NCI-H510A treated with DMSO at 0.1 percent for 48 hours (cell line): ENCODE measurements at regions not wholly inside any gene's neighbourhood (a gene's known extent, or its start where the extent isn't known, plus 50 kb on each side); places are given as distances from the start of the nearest gene placed in this dataset.
"Not testable (repeated sequence)": the region's sequence is repeated elsewhere in the genome, so short reads cannot be mapped to it uniquely, and the experiment has no call there.

Source experiments
- DNase-seq: peaks from one replicate; lab custom pipeline; 2025; lab: John Stamatoyannopoulos, UW

DNA sequence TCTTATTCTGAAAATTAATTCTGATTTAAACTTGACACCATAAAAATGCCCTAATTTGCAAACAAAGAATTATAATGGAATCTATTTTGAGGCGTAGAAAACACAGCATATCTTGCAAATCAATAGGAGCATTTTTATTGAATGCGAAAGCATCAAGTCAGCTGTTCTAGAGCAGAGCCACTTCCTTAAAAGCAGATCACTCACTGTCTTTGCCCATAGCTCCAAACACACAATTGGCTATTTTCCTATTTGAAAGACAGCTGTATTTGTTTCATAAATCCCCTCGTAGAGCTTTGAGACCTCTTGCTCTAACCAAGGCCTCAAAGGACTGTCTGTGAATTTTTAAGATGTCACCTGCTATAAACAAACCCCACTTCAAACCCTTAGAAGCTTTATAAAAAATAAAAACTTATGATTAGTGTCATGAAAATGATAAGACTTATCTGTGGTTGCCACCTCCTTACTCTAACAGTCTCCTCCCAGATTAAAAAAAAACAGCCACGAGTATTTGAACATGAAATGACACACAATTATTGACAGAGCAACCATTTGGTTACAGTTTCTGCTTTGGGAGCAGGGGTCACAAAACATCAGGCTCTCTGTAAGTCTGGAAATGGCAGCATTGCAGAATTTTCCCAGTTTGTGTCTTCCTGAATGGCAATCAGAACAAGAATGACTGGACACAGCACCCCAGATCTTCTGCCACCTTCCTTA is 75.6 kb upstream of the RASEF start:
- no peak for DNase-seq

DNA sequence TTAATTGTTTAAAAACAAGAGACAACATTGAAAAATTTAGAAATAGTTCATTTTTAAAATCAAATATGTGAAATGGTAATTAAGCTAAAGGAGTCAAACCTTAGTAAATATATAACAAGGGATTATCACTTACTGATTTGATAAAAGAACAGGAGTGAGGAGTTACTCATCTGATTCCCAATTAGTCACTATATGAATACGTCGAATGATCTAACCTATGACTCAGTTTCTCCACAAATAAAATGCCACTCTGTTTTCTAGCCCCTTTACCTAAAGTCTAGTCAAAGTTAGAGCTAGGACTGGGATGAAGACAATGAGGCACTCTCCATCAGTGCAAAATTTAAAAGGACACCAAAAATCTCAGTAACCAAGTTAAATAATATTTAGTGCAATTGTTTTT is 70.4 kb upstream of the RASEF start:
- no peak for DNase-seq

- no peak for DNase-seq
Measured at GRCh38 chr9:83132768-83133167, 69.8 kb upstream of the RASEF start.

GRCh38 chr9:83130541-83130940 is 67.6 kb upstream of the RASEF start:
- no peak for DNase-seq

DNA sequence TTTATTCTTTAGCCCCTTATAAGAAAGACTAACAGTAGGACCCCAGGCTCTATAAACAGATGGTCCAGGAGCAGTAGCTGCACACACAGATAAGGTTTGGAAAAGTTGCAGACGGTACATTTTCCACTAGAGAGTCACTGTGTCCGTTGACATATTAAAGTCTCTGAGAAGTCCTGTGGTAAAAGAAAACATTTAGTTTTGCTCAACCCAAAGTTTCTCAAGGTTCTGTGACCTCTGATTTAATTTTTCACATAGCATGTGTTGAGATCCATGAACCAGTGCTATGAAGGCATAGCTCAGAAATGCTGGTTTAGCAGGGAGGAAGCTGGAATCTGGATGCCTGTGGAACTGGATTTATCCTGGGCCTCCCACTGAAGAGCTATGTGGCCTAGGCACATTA is 62.7 kb upstream of the RASEF start:
- DNase-seq, result no peak

DNA sequence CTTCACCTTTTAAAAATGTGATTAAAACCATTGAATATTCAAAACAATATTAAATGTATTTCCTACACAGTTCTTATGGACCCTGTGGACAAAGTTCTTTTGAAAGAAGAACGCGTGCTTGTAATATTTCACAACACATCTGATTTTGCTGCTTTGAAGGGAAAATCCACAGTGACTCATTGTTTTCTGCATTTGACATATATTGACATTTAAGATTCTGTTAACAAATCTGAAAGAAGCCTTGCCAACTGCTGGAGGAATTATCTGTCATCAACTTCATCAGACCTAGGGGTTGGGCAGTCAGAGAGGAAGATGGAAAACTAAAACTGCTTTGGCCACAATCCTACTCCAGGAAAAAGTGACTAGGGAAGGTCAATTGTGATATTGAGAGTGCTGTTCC is 56.9 kb upstream of the RASEF start:
- DNase-seq, result no peak

DNA sequence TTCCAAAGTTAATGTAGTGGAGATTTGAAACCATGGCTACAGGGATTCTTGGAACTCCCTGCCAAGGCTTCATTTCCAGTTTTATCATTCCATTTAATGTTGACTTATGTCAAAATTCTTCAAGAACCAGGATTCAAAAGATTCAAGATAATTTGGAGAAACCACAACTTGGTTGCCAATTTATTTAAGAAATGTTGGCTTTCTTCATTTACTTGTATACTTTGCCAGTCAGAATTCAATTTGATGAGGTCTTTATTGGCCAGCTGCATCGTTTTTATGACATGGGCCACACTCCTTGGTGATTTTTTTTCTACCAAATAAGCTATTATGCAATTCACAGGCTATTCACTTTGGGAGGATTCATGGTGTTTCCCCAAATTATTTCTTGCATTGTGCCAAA is 53.1 kb upstream of the RASEF start:
- DNase-seq, result no peak

DNA sequence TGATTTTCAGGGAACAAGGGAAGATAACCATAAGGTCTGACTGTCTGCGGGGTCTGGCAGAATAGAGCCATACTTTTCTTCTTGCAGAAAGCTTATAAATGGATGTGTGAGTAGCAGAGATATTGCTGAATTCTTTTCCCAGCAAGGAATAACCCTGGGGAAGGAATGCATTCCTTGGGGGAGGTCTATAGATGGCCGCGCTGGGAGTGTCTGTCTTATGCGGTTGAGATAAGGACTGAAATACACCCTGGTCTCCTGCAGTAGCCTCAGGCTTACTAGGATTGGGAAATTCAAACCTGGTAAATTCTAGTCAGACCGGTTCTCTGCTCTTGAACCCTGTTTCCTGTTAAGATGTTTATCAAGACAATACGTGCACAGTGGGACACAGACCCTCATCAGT is 50.5 kb upstream of the RASEF start:
- not testable (repeated sequence) for DNase-seq
